ENCODE measurements at regions not wholly inside any gene's neighbourhood (a gene's known extent, or its start where the extent isn't known, plus 50 kb on each side); places are given as distances from the start of the nearest gene placed in this dataset.

DNA sequence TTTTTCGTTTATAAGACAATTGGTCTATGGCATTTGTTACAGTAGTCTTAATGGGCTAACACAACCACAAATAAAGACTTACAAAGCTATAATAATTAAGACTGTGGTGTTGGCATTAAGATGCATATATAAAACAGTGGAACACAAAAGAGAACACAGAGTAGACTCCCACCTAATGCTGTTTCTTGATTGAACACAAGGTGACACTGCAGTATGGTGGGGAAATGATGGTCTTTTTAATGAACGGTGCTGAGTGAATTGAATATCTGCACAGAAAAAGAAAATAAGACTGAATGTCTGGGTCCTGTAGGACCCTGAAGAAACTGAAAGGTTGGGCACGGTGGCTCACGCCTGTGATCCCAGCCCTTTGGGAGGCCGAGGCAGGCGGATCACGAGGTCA, 1136.6 kb upstream of the NXPH2 start:
- H3K9me3 ChIP-seq (replicated peaks; ENCODE audit: control insufficient read depth, insufficient read depth, low read length), result no peaks in the 10 kb centered on the region
- TF ChIP-seq, protein P1, sequence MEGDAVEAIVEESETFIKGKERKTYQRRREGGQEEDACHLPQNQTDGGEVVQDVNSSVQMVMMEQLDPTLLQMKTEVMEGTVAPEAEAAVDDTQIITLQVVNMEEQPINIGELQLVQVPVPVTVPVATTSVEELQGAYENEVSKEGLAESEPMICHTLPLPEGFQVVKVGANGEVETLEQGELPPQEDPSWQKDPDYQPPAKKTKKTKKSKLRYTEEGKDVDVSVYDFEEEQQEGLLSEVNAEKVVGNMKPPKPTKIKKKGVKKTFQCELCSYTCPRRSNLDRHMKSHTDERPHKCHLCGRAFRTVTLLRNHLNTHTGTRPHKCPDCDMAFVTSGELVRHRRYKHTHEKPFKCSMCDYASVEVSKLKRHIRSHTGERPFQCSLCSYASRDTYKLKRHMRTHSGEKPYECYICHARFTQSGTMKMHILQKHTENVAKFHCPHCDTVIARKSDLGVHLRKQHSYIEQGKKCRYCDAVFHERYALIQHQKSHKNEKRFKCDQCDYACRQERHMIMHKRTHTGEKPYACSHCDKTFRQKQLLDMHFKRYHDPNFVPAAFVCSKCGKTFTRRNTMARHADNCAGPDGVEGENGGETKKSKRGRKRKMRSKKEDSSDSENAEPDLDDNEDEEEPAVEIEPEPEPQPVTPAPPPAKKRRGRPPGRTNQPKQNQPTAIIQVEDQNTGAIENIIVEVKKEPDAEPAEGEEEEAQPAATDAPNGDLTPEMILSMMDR (IDR thresholded peaks at IDR 0.05; ENCODE audit: extremely low read depth in 1 of 2, insufficient read depth in 1 of 2, low read depth in 1 of 2, low read length in 2 of 2), result peak; percentile 19 to 42
- TF ChIP-seq JUN (IDR thresholded peaks at IDR 0.05; ENCODE audit: borderline replicate concordance, insufficient read depth, insufficient read length, low read depth) (no peak), POLR2A (IDR thresholded peaks at IDR 0.05; ENCODE audit: low read depth, low read length) (no peak), FOS (IDR thresholded peaks at IDR 0.05; ENCODE audit: borderline replicate concordance, insufficient read depth, low read length) (no peak)
- intact Hi-C loops (cut with micrococcal nuclease), result loop anchor here (1.0 kb wide), 1 partner anchor 947 kb away; no protein-coding TSS in a partner anchor
- H3K27ac ChIP-seq (ENCODE audit: insufficient read depth, low read depth, low read length), result no peak overlapping the region
- no peaks in the 10 kb centered on the region for H3K27me3 ChIP-seq (ENCODE audit: control insufficient read depth in 2 of 2, insufficient read depth in 2 of 2, low read length in 2 of 2)
- H3K4me1 ChIP-seq (ENCODE audit: control insufficient read depth, extremely low read depth, insufficient read depth, low read length), result no peaks in the 10 kb centered on the region
- FAIRE-seq (no peak), DNase-seq (ENCODE audit: low read depth, low spot score) (peak; percentile 11)
- no peaks in the 10 kb centered on the region for H3K9me1 ChIP-seq (replicated peaks; ENCODE audit: control insufficient read depth, extremely low read depth, insufficient read depth, low read length)
- no peaks in the 10 kb centered on the region for H3K36me3 ChIP-seq (ENCODE audit: control insufficient read depth in 2 of 2, extremely low read depth in 1 of 2, insufficient read depth in 2 of 2, low read length in 2 of 2)
- ChIA-PET POLR2A (no interaction called here), CTCF (interaction anchor here (1.0 to 4.9 kb wide), 2 partner anchors 947 to 1995 kb away, joined by 3 to 23 read pairs; no protein-coding TSS in a partner anchor)
- H3K4me2 ChIP-seq (ENCODE audit: insufficient read depth, low read length), result no peak overlapping the region
- no peaks in the 10 kb centered on the region for H3K79me2 ChIP-seq (ENCODE audit: control insufficient read depth, insufficient read depth, low read length)
- H3K9ac ChIP-seq (replicated peaks; ENCODE audit: extremely low read depth, insufficient read depth, low read length), result no peak overlapping the region
- no peak overlapping the region for H3K4me3 ChIP-seq (replicated peaks in 1 of 3; ENCODE audit: insufficient read depth in 1 of 3, low read depth in 1 of 3, low read length in 3 of 3)
- no TSS peak for BruUV-seq (replicated peaks)
- no peak overlapping the region for H2AFZ ChIP-seq (ENCODE audit: low read depth, low read length)
- no peaks in the 10 kb centered on the region for H4K20me1 ChIP-seq (replicated peaks; ENCODE audit: control insufficient read depth, extremely low read depth, insufficient read depth, low read length)
- dilution Hi-C loops (cut with MboI; ENCODE audit: extremely low pct_ligation_motif_present, low sequenced_read_pairs), result no loop called here

DNA sequence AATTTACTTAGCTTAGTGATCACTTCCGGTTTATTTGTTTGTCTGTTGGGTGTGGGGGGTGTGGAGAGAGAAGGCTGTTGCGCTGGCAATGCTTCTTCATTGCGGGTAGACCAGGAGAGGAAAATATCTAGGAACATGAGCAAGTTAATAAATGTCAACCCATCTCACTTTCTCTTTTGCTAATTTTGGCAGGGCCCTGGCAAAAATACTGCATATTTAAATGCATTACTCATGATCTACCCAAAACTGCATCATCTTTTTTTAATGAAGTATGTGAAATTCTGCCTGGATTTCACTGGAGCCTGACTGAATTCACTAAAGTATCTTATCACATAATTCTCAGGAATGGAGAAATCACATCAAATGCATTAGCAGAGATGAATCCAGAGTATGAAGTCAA, 1131.0 kb upstream of the NXPH2 start:
- DNase-seq (ENCODE audit: low read depth, low spot score), result no peak
- no peaks in the 10 kb centered on the region for H3K79me2 ChIP-seq (ENCODE audit: control insufficient read depth, insufficient read depth, low read length)
- H3K9me1 ChIP-seq (replicated peaks; ENCODE audit: control insufficient read depth, extremely low read depth, insufficient read depth, low read length), result no peaks in the 10 kb centered on the region
- H3K27ac ChIP-seq (ENCODE audit: insufficient read depth, low read depth, low read length), result no peak overlapping the region
- H2AFZ ChIP-seq (ENCODE audit: low read depth, low read length), result no peak overlapping the region
- H3K9ac ChIP-seq (replicated peaks; ENCODE audit: extremely low read depth, insufficient read depth, low read length), result no peak overlapping the region
- no peaks in the 10 kb centered on the region for H4K20me1 ChIP-seq (replicated peaks; ENCODE audit: control insufficient read depth, extremely low read depth, insufficient read depth, low read length)
- BruUV-seq (replicated peaks), result no TSS peak
- TF ChIP-seq FOS (IDR thresholded peaks at IDR 0.05; ENCODE audit: borderline replicate concordance, insufficient read depth, low read length) (no peak), JUN (IDR thresholded peaks at IDR 0.05; ENCODE audit: borderline replicate concordance, insufficient read depth, insufficient read length, low read depth) (no peak), MYC (IDR thresholded peaks at IDR 0.05; ENCODE audit: low read depth, low read length) (no peak), GATA2 (IDR thresholded peaks at IDR 0.05; ENCODE audit: insufficient read depth, insufficient read length, low read depth, low read length) (no peak), POLR2A (IDR thresholded peaks at IDR 0.05; ENCODE audit: low read depth, low read length) (no peak), POLR2AphosphoS5 (IDR thresholded peaks at IDR 0.05; ENCODE audit: insufficient read depth, low read depth, low read length) (no peak), EZH2 (IDR thresholded peaks at IDR 0.05; ENCODE audit: borderline replicate concordance, low read depth, low read length, severe bottlenecking) (no peak)
- TF ChIP-seq, protein P2, sequence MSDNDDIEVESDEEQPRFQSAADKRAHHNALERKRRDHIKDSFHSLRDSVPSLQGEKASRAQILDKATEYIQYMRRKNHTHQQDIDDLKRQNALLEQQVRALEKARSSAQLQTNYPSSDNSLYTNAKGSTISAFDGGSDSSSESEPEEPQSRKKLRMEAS (IDR thresholded peaks at IDR 0.05; ENCODE audit: insufficient read depth, insufficient read length), result no peak
- TF ChIP-seq, protein P1 (IDR thresholded peaks at IDR 0.05; ENCODE audit: extremely low read depth in 1 of 2, insufficient read depth in 1 of 2, low read depth in 1 of 2, low read length in 2 of 2), result no peak
- no peaks in the 10 kb centered on the region for H3K9me3 ChIP-seq (replicated peaks; ENCODE audit: control insufficient read depth, insufficient read depth, low read length)
- no peak overlapping the region for H3K4me3 ChIP-seq (replicated peaks in 1 of 3; ENCODE audit: insufficient read depth in 1 of 3, low read depth in 1 of 3, low read length in 3 of 3)
- H3K36me3 ChIP-seq (ENCODE audit: control insufficient read depth in 2 of 2, extremely low read depth in 1 of 2, insufficient read depth in 2 of 2, low read length in 2 of 2), result no peaks in the 10 kb centered on the region
- ChIA-PET CTCF (no interaction called here), POLR2A (no interaction called here)
- H3K4me2 ChIP-seq (ENCODE audit: insufficient read depth, low read length), result no peak overlapping the region
- intact Hi-C loops (cut with micrococcal nuclease) (no loop called here), dilution Hi-C loops (cut with MboI; ENCODE audit: extremely low pct_ligation_motif_present, low sequenced_read_pairs) (no loop called here)
- no peaks in the 10 kb centered on the region for H3K4me1 ChIP-seq (ENCODE audit: control insufficient read depth, extremely low read depth, insufficient read depth, low read length)
- no peaks in the 10 kb centered on the region for H3K27me3 ChIP-seq (ENCODE audit: control insufficient read depth in 2 of 2, insufficient read depth in 2 of 2, low read length in 2 of 2)
- FAIRE-seq, result no peak
